RWPE1 (cell line): ENCODE measurements at regions not wholly inside any gene's neighbourhood (a gene's known extent, or its start where the extent isn't known, plus 50 kb on each side); places are given as distances from the start of the nearest gene placed in this dataset.

Experiments used
- CTCF ChIA-PET: fragments of 350-600 bp; sonication (Branson Sonifier 250); formaldehyde crosslinking; extraction: SDS; loops from one replicate; lab custom pipeline; 2021; lab: Yijun Ruan, JAX
- POLR2A ChIA-PET: fragments of 400-600 bp; formaldehyde crosslinking; extraction: SDS; loops from one replicate; lab custom pipeline; 2020; ENCODE audit warnings: antibody characterized with exemption; ENCODE audit not compliant: low non-redundant PET; lab: Yijun Ruan, JAX
- DNase-seq: peaks from one replicate; pipeline ENCODE4 v3.0.0; 2012; ENCODE audit warnings: low spot score
- H3K27ac ChIP-seq: fragments of 450-650 bp; 2 replicates; pipeline ENCODE4 v1.5.1; 2017
- TF ChIP-seq, protein P1 (sequence below): fragments of 450-650 bp; conservative IDR thresholded peaks from 2 replicates; pipeline ENCODE4 v1.5.1; 2017; ENCODE audit warnings: low read depth, mild to moderate bottlenecking

DNA sequence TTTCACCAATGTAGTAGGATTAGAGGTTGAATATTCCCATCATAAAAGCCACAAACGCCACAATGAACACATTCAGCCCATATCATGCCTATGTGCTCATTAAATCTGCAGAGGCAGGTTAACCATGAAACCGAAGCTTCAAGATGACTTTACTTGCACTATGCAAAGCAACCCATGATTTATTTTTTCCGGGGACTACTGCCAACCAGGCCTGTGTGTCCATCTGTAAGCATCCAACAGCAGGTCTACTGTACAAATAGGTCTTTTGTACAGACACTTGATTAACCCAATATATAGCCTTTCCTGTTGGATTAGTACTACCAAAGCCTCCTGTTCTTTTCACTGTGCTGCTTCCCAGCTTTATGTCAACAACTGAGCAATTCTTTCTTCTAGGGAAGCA is 104.9 kb upstream of the CDH10 start:
- TF ChIP-seq, protein P1, sequence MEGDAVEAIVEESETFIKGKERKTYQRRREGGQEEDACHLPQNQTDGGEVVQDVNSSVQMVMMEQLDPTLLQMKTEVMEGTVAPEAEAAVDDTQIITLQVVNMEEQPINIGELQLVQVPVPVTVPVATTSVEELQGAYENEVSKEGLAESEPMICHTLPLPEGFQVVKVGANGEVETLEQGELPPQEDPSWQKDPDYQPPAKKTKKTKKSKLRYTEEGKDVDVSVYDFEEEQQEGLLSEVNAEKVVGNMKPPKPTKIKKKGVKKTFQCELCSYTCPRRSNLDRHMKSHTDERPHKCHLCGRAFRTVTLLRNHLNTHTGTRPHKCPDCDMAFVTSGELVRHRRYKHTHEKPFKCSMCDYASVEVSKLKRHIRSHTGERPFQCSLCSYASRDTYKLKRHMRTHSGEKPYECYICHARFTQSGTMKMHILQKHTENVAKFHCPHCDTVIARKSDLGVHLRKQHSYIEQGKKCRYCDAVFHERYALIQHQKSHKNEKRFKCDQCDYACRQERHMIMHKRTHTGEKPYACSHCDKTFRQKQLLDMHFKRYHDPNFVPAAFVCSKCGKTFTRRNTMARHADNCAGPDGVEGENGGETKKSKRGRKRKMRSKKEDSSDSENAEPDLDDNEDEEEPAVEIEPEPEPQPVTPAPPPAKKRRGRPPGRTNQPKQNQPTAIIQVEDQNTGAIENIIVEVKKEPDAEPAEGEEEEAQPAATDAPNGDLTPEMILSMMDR: no peak
- no peak overlapping the region for H3K27ac ChIP-seq
- ChIA-PET CTCF (no interaction called here), POLR2A (no interaction called here)
- DNase-seq: no peak

DNA sequence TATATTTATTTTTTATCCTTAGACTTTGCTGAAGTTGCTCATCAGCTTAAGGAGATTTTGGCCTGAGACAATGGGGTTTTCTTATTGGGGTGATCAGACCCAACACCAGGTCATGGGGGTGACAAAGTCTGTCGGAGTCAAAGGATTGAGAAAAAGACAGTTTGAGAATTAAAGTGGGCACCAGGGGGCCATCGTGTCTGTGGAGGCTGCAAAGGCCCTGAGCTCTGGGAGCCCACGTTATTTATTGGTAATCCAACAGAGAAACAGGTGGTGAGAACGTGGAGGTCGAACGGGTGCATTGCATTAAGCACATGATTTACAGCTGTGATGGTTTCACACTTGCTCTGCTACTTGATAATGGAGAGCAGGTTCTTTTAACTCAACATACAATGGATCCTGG is 102.5 kb upstream of the CDH10 start:
- ChIA-PET POLR2A (no interaction called here), CTCF (no interaction called here)
- no peak for DNase-seq
- TF ChIP-seq, protein P1: no peak
- no peak overlapping the region for H3K27ac ChIP-seq

DNA sequence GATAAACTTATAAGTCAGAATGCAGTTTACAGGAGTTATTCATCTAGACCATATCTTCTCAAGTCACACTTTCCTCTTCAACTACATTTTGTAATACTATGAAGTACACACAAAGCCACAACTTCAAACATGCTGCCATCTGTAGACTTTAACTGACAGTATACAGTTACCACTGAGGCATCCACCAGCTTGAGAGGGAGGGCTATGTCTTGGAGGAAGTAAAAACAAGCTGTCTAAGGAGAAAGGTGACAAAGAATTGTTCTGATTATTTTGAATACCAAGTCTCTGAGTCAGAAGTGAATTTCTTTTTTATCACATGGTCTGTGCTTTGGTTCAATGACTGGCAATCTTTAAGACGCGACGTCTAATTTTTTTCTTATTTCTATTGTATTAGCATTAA is 97.6 kb upstream of the CDH10 start:
- DNase-seq: no peak
- H3K27ac ChIP-seq: no peak overlapping the region
- CTCF ChIA-PET: no interaction called here
- TF ChIP-seq, protein P1: no peak
- POLR2A ChIA-PET: no interaction called here

DNA sequence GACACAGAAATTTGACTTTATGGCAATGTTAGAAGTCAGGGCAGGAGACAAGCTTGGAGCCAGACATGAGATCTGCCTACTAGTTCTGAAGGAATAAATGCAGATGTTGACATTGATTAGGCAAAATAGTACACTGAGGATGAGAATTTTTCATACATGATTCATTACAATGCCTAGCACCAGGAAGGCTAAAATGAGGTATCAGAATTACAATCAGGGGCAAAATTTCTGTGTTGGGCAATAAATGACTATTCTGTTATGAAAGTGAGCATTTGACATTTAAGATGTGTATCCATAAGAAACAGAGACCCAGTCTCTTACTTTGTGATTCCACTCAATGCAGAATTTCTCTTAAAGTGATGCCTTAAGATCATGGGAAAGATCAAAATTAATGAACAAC is 92.4 kb upstream of the CDH10 start:
- TF ChIP-seq, protein P1: no peak
- no peak overlapping the region for H3K27ac ChIP-seq
- ChIA-PET POLR2A (no interaction called here), CTCF (interaction anchor here (0.6 kb wide), 2 partner anchors 11 to 35 kb away, joined by 3 to 5 read pairs; no protein-coding TSS in a partner anchor)
- no peak for DNase-seq

DNA sequence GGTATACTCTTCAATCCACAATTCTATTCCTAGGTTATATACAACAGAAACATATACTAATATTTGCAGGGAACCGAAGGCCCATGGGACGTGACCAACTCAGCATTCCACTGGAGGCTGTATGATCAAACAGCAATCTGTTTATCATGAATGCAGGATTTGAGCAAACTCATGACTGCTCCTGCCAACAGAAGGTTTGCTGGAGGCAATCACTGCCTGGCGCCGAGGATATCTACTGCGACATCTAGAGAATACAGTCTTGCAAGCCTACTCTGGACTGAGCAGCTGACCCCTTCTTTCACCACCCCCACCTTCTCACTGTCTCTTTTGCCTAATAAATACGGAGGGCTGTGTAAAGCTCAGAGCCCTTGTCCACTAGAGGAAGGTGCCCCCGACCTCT is 90.5 kb upstream of the CDH10 start:
- no peak for DNase-seq
- TF ChIP-seq, protein P1: no peak
- POLR2A ChIA-PET: no interaction called here
- no peak overlapping the region for H3K27ac ChIP-seq
- CTCF ChIA-PET: no interaction called here

DNA sequence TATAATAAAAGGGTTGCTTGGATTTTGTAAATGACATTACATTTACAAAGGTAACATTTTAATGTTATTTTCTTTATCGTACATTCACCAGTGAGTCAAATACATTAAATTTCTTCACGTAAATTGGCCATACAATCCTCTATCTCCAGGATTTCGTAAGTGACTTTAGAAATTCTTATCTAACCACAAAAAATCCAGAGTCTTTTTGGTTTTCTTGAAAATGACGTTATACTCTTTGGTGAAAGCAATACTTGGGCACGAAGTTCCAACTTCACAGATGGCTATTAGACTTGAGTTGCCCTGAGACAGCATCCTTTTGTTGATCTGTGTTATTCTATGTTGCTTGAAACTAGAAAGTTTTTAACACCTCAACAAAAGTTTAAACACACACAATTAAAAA is 87.4 kb upstream of the CDH10 start:
- ChIA-PET CTCF (interaction anchor here (0.5 kb wide), 1 partner anchor 40 kb away, joined by 6 read pairs; no protein-coding TSS in a partner anchor), POLR2A (no interaction called here)
- no peak for DNase-seq
- TF ChIP-seq, protein P1: no peak
- H3K27ac ChIP-seq: no peak overlapping the region

DNA sequence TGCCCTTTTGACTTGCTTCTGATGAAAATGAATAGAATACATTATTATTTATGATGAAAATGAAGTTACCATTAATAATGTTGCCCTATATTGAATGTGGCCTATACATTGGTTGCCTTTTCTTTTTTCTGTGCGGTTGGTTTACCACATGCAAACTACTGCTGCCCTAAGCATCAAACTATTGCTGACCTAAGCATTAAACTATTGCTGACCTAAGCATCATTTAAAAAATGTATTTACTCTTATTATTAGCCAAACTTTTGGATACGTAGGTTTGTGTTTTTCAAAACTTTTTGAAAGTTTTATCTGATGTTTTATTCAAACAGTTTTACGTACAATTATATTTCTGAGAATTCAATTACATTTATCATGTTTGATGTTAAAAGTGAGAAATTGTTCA is 76.0 kb upstream of the CDH10 start:
- no peak overlapping the region for H3K27ac ChIP-seq
- ChIA-PET CTCF (no interaction called here), POLR2A (no interaction called here)
- DNase-seq: no peak
- TF ChIP-seq, protein P1: no peak
